WERI-Rb-1 (cell line): ENCODE measurements at regions not wholly inside any gene's neighbourhood (a gene's known extent, or its start where the extent isn't known, plus 50 kb on each side); places are given as distances from the start of the nearest gene placed in this dataset.
"Not testable (repeated sequence)": the region's sequence is repeated elsewhere in the genome, so short reads cannot be mapped to it uniquely, and the experiment has no call there.

Experiments used
- DNase-seq: peaks from one replicate; pipeline ENCODE4 v3.0.0-alpha.2; 2020
- H3K27ac ChIP-seq: fragments of 250-450 bp; sonication (Bioruptor Pico); 2 replicates; pipeline ENCODE4 v1.5.1; 2020; ENCODE audit warnings: mild to moderate bottlenecking, moderate library complexity
- H3K27me3 ChIP-seq: fragments of 250-450 bp; sonication (Bioruptor Pico); 2 replicates; pipeline ENCODE4 v1.5.1; 2021; ENCODE audit warnings: mild to moderate bottlenecking, low read depth, moderate library complexity; ENCODE audit not compliant: insufficient read depth, severe bottlenecking
- H3K36me3 ChIP-seq: fragments of 250-450 bp; sonication (Bioruptor Pico); 2 replicates; pipeline ENCODE4 v1.5.1; 2020; ENCODE audit warnings: mild to moderate bottlenecking, moderate library complexity
- H3K4me3 ChIP-seq: 2 replicates; pipeline ENCODE4 v1.5.1; 2011; ENCODE audit warnings: low read depth, mild to moderate bottlenecking, control low read depth, low read length
- H3K9me3 ChIP-seq: fragments of 250-450 bp; sonication (Bioruptor Pico); 2 replicates; pipeline ENCODE4 v1.5.1; 2021; ENCODE audit warnings: mild to moderate bottlenecking, moderate library complexity; ENCODE audit not compliant: severe bottlenecking
- CTCF ChIP-seq: IDR thresholded peaks from 2 replicates; pipeline ENCODE4 v1.5.1; 2011; ENCODE audit warnings: low read depth, mild to moderate bottlenecking, control low read depth, inconsistent platforms, low read length

- no peaks in the 10 kb centered on the region for H3K27me3 ChIP-seq
- H3K27ac ChIP-seq = no peak overlapping the region
- no peak for TF ChIP-seq CTCF
- DNase-seq = no peak
- no peaks in the 10 kb centered on the region for H3K9me3 ChIP-seq
- no peaks in the 10 kb centered on the region for H3K36me3 ChIP-seq
- no peak overlapping the region for H3K4me3 ChIP-seq
These were observed 268.4 kb upstream of the CDH19 start for GRCh38 chr18:66872277-66872676.

DNA sequence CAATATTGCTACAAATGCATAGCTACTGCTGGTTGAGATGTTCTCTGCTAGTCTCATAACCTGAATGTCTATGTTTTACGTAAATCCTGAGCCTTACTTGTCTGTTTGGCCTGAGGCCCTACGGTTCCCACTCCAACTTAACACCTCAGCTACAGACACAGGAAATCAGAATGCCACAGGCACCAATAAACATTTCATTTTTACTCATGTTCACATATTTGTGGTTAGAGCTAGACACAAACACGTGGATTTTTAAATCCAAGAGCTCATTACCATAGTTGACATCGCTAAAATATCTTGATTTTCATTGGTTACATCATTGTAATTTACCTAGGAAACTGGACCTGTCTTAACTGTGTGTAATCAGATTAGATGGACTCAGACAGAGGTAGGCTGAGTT lies 263.8 kb upstream of the CDH19 start:
- Histone ChIP-seq H3K27me3 (no peaks in the 10 kb centered on the region), H3K36me3 (no peaks in the 10 kb centered on the region), H3K9me3 (no peaks in the 10 kb centered on the region), H3K27ac (no peak overlapping the region), H3K4me3 (no peak overlapping the region)
- TF ChIP-seq CTCF = no peak
- DNase-seq = no peak

- not testable (repeated sequence) for H3K9me3 ChIP-seq, H3K4me3 ChIP-seq, H3K36me3 ChIP-seq, H3K27ac ChIP-seq, DNase-seq, H3K27me3 ChIP-seq
These were observed 262.6 kb upstream of the CDH19 start for GRCh38 chr18:66866427-66866940.

DNA sequence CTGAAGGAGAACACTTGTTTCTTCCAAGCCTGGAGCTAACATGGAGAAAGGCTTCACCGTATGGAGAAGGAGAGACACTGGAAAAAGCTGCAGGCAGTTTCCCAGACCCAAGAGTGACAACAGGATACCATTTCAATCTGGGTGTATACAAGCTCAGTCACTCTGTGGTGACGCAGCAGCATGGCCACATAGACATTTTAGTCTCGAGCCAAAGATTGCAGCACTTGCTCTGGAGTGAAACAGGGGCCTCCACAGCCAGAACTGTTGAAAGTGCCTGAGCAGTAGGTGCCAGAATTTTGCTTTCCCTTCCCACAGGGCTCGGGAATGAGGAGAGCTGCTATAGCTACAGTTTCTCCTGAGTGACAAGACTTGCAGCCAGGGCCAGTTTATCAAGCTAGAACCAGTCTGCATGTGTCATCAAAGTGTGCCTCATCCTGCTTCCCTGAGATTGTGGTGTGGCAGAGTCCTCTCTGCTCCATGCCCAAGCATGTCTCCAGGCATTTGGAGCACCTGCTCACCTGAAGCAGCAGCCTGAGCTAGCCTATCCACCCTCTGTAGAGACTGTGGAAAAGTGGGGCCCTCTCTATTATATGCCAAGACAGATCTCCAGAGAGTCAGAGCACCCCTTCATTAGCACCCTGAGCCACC lies 234.6 kb upstream of the CDH19 start:
- Histone ChIP-seq H3K9me3 (no peaks in the 10 kb centered on the region), H3K27ac (no peak overlapping the region), H3K36me3 (no peaks in the 10 kb centered on the region), H3K27me3 (no peaks in the 10 kb centered on the region), H3K4me3 (no peak overlapping the region)
- no peak for DNase-seq
- TF ChIP-seq CTCF = no peak

- Histone ChIP-seq H3K4me3 (no peak overlapping the region), H3K27ac (no peak overlapping the region), H3K9me3 (no peaks in the 10 kb centered on the region), H3K36me3 (no peaks in the 10 kb centered on the region), H3K27me3 (no peaks in the 10 kb centered on the region)
- no peak for DNase-seq
- no peak for TF ChIP-seq CTCF
These were observed 229.8 kb upstream of the CDH19 start for GRCh38 chr18:66833646-66834045.

- H3K4me3 ChIP-seq = no peak overlapping the region
- no peak overlapping the region for H3K27ac ChIP-seq
- H3K9me3 ChIP-seq = no peaks in the 10 kb centered on the region
- no peaks in the 10 kb centered on the region for H3K36me3 ChIP-seq
- no peaks in the 10 kb centered on the region for H3K27me3 ChIP-seq
- TF ChIP-seq CTCF = no peak
- DNase-seq = no peak
These were observed 222.3 kb upstream of the CDH19 start for GRCh38 chr18:66826211-66826610.
